Left renal cortex interstitium (tissue), 4 donors: ENCODE measurements at regions not wholly inside any gene's neighbourhood (a gene's known extent, or its start where the extent isn't known, plus 50 kb on each side); places are given as distances from the start of the nearest gene placed in this dataset.

Experiments used
- DNase-seq, 4 donors: peaks; one replicate each; pipeline ENCODE4 v3.0.0-alpha.2; 2013; ENCODE audit warnings: low read depth in 4 of 4, low spot score in 2 of 4, missing footprints in 1 of 4

DNA sequence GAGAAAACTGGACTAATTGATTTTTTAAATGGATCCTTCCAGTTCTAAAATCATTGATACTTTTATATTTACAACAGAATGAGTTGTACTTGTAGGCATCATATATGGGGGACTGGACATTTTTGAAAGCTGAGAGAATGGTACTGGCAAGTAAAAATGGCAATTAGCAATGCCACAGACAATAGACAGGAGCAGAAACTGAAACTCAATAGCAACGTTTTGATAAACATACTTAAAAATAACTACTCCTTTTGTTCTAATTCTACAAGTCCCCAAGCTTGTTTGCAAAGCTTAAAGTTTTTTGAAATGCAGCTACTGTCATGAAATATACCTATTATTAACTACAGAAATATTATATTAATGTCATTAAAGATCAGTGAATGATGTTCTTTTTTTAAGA lies 52.8 kb upstream of the FBXL7 start:
- no peak for DNase-seq

DNA sequence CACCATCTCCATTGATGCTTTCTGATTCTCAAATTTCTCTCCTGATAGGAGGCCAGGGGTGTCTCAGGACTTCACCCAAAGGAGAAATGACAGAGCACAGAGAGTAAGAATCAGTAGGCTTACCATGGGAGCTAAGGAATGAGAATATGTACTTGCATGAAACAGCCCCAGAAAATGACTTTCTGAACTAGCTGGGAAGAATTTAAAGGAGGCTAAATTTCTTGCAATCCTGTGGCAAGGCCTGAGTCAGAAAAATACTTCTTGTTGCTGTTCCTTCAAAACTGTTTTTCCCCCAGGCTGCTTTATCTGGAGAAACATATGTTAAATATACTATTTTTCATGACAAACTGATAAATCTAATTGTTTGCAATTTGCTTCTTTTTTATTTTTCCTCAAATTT lies 53.4 kb upstream of the FBXL7 start:
- no peak for DNase-seq

GRCh38 chr5:15442193-15442570 lies 57.8 kb upstream of the FBXL7 start:
- DNase-seq: no peak

DNA sequence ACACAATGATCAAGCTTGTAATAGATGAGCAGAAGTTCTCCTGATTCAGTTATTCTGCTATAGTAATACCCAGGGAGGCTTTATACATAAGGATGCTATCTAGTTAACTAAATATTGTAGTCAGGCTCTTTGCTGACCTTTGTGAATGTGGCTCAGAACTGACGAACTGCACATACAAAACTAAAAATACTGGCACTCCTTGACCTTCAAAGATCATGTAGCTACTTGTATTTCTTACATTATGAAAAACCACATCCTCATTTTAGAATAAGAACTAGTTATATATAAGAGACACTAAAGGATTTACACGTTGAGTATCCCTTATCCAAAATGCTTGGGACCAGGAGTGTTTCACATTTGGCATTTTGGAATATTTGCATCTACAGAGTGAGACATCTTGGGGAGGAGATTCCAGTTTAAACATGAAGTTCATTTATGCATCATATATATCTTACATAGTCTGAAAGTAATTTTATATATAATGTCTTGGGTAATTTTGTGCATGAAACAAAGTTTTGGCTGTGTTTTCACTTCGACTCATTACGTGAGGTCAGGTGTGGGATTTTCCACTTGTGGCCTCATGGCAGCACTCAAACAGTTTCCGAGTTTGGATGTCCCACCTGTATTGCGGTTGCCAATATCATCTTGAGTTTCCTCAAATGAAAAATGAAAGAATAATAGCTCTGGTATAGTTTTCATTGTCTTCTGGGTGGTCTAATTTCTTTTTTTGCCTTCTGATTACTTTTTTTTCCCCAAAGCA lies 58.4 kb upstream of the FBXL7 start:
- no peak for DNase-seq

DNA sequence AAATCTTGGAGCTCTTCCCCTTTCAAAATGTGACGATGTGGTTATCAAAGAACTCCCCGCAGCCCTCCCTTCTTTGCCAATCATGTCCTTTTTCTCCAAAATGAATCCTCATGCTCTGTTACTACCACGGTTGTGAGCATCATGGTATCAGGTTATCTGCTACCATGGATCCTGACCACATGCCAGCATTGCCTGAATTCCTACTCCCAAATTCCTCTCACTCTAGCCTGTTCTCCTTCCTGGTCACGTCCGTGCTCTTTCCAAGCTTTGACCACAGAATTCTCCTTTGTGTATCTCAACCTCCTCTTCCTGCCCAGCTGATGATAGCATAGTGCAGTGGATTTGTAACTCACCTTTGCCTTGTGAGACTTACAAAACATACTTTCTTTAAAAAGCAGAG lies 59.5 kb upstream of the FBXL7 start:
- no peak for DNase-seq

GRCh38 chr5:15439801-15440200 lies 60.2 kb upstream of the FBXL7 start:
- no peak for DNase-seq

GRCh38 chr5:15433709-15434108 lies 66.3 kb upstream of the FBXL7 start:
- no peak for DNase-seq

DNA sequence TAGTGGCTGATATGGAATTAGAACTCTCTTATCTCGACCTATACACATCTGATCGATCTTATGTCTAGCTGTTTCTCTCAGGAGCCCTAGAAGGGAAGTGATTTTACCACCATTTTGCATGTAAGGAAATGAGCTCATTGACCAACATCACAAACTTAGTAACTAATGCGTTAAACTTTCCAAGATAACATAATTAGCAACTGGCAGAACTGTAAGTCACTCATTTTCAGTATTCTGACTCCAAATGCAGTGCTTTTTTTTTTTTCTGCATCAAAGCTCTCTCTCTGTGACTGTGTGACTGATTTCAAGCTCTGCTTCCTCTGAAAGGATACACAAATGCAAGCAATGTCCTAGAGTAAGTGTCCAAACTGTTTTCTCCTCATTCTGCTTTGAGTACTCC lies 68.1 kb upstream of the FBXL7 start:
- DNase-seq: no peak

DNA sequence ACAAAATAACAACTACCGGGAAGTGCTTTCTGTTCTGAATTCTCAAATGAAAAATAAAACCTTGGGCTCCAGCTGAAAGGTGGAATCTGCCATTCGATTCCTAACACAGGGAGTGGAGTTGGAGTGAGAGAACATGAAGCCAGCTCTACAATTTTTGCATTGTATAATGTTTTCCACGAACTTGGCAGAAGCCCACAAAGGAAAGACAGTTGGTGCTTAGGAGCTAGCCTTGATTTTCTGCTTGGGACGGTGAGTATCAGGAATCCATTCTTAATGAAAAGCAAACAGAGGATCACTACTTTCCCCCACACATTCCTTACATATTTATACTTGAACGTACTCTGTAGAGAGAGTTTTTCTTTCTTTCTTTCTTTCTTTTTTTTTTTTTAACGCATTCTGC lies 74.2 kb upstream of the FBXL7 start:
- peak in 3 of 4 donors; percentile 13 to 24 (median 21) for DNase-seq

DNA sequence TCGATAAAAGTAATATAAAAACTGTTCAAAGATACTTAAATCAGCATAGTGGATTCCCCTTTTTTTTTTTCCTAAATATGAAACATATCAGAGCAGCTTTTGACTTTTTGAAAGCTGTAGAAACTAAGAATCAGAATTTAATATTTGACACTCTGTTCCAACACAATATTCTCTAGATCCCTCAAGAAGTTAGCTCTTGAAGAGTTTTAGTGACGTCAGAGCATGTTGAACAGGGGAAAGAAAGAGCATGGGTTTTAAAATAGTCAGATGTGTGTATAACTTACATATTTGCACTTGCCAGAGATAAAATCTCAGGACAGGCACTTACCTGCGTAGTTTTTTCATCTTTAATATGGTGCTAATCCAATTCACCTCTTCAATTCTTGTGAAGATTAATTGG lies 75.2 kb upstream of the FBXL7 start:
- no peak for DNase-seq

GRCh38 chr5:15421921-15422412 lies 78.0 kb upstream of the FBXL7 start:
- no peak for DNase-seq

GRCh38 chr5:15421381-15421780 lies 78.6 kb upstream of the FBXL7 start:
- no peak for DNase-seq

GRCh38 chr5:15420201-15420600 lies 79.8 kb upstream of the FBXL7 start:
- DNase-seq: no peak

- DNase-seq: no peak
Observed at GRCh38 chr5:15417156-15417555, 82.8 kb upstream of the FBXL7 start.

GRCh38 chr5:15406478-15406877 lies 93.5 kb upstream of the FBXL7 start:
- no peak for DNase-seq

GRCh38 chr5:15393146-15393545 lies 106.8 kb upstream of the FBXL7 start:
- no peak for DNase-seq

- no peak for DNase-seq
Observed at GRCh38 chr5:15391704-15392397, 108.1 kb upstream of the FBXL7 start.

DNA sequence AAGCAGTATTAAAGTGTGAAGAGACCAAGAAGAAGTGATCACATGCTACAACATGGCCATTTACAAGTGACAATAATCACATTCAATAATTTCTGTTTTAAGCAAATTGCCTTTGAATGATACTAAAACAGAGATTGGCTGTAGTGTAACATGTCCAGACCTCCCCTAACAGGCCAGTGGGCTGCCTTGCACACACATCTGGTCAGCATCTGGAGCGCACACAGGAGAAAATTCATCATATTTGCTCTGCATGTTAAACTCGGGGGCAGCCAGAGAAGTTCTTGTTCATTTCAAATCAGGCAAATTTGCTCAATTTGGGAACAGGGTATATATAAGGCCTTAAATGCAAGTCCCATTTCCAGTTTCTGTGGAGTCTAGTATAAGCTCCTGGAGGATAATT lies 111.1 kb upstream of the FBXL7 start:
- no peak for DNase-seq

GRCh38 chr5:15387931-15388524 lies 112.0 kb upstream of the FBXL7 start:
- DNase-seq: no peak

DNA sequence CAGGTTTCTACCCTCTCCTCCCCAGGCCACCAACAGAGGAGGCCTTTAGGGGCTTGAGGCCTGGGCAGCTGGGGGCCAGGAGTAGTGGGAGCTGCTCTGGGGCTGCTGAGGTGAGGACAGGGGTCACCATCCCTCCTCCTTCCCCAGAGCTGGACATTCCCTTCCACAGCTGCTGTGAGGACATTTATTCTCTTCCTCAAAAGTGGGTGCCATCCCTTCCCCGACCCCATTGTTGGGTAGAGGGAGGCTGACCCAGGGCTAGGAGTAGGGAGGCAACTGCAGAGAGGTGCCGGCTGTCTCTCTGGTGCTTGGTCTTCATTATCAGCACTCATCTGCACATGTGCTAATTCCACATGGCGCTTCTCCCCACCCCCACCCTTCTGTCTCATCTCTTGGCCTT lies 113.9 kb upstream of the FBXL7 start:
- no peak for DNase-seq

GRCh38 chr5:15385553-15385952 lies 114.4 kb upstream of the FBXL7 start:
- DNase-seq: no peak

DNA sequence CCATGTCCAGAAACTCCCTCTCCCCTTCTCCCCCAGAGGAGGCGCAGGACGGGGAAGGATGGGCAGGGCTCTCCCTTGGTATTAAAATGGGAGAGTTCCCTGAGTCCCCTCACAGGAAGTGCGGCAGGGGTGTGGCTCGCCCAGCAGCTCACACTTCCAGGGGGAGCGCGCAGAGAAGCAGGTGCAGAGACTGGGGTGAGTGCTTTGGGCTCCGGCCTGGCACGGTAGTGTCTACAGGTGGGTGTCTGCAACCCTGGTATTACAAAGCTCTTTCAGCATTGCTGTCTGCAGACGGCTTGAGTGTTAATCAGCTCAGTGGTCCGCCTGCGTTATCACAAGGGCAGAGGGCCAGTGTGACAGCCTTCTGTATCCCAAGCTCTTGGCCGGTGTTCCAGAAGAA lies 114.9 kb upstream of the FBXL7 start:
- DNase-seq: no peak
